ENCODE measurements at regions not wholly inside any gene's neighbourhood (a gene's known extent, or its start where the extent isn't known, plus 50 kb on each side); places are given as distances from the start of the nearest gene placed in this dataset.
"Not testable (repeated sequence)": the region's sequence is repeated elsewhere in the genome, so short reads cannot be mapped to it uniquely, and the experiment has no call there.

DNA sequence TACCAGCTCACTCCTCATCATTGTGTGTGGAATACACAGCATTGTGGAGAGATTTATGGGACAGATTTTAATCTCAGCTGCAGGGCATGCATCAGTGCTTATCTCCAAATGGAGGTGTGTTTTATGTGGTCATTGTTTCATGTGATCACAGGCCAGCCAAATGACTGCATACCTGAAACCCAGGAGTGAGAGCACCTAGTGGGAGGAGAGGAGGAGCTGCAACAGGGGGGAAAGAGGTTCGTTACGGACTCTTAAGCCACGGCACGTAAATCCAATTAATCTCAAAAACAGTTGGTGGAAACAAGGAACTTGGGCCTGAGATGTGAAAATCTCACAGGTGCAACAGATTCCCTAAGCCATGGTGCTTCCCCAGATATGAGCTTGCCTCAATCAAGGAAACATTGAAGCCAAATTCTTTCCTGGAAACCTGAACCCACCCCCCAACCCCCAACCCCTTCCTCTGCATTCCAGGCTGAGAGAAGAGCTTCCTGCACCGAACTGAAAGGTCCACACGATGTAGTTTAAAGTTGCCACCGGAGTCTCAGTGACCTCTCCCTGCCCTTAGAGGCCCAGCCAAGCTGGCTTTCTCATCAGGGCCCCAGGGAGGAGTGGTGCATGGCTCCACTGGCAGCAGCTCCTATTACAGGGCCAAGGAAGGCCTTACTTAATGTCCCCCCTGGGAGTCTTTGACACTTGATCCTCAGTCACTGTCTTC, 167.4 kb downstream of the C1D start:
- DNase-seq (ENCODE audit: low read depth in 4 of 4, low spot score in 1 of 4) = no peak

DNA sequence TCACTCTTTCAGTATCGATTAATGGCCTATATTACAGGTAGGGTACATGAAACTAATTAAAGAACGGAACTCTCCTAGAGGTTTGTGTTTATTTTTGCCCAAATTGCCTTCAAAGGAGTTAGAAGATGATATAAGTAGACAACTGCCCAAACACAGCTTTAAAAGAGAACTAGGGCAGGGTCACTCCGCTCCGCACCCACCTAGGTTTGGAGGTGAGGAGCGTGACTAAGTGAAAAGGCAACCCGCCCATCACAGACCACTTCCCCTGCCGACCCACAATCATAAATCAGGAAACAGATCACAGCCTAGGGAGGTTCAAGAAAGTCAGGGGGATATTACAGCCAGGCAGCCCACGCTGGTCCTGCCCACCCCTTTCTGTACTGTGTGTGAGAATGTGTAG, 166.7 kb downstream of the C1D start:
- no peak for DNase-seq (ENCODE audit: low read depth in 4 of 4, low spot score in 1 of 4)

DNA sequence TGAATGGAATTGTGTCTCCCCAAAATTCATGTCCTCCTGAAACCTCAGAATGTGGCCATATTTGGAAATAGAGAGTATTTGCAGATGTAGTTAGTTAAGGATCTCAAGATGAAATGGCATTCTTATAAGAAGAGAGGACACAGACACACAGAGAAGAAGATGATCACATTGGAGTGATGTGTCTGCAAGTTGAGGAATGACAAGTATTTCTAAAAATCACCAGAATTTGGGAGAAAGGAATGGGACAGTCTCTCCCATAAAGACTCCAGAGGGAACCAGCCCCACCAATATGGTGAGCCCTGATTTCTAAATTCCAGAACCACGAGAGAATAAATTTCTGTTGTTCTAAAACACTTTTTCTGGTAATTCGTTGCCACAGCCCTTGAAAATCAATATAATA, 166.3 kb downstream of the C1D start:
- DNase-seq (ENCODE audit: low read depth in 4 of 4, low spot score in 1 of 4) = no peak

DNA sequence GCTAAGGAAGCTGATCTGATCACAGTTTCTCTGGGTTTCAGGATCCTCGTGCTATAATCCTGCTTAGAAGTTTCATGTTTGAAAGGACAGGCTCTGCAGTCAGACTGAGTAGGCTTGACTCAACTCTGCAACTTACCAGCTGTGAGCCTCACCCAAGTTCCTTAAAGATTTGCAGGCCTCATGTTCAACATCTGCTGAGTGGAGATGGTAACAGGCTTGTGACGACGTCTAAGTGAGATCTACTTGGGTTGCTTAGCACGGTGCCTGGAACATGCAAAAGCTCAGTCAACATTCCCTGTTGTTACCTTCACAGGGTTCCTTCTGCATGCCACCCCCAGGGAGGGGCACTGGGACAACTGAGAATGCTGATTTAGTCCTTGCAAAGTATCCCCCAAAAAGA, 164.2 kb downstream of the C1D start:
- DNase-seq (ENCODE audit: low read depth in 4 of 4, low spot score in 1 of 4) = no peak

DNA sequence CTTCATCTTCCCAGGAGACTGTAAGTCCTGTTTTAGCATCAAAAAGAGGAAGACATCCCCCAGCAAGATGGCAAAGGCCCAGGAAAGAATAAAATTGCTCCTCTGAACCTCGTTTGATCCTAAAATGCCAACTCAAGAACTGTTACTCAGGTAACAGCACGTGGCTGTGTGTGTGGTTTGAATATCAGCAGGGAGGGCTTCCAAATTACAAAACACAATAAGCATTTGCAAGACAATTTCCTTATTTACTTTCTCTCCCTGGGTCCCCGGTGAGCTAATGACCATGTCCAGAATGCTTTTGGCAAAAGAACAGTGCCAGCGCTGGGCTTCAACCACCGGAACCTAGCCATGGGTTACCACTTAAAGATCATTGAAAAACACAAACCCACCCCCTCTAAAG, 163.6 kb downstream of the C1D start:
- no peak for DNase-seq (ENCODE audit: low read depth in 4 of 4, low spot score in 1 of 4)

DNA sequence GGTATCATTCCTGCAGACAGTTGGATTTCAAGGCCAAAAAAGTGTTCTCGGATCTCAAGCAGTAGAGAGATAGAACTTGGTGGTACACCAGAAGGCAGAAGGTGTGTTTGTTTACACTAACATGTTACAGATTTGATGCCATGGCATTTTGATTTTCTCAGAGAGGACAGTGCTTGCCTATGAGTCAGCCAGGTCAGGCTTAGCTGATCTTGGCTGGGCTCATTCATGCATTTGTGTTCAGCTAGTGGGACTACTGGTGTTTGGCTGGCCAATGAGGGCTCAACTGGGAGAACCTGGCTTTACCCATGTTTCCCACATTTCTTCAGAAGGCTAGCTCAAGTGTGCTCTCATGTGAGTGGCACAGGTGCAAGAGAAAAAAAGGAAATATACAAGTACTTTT, 162.0 kb downstream of the C1D start:
- DNase-seq (ENCODE audit: low read depth in 4 of 4, low spot score in 1 of 4) = no peak

DNA sequence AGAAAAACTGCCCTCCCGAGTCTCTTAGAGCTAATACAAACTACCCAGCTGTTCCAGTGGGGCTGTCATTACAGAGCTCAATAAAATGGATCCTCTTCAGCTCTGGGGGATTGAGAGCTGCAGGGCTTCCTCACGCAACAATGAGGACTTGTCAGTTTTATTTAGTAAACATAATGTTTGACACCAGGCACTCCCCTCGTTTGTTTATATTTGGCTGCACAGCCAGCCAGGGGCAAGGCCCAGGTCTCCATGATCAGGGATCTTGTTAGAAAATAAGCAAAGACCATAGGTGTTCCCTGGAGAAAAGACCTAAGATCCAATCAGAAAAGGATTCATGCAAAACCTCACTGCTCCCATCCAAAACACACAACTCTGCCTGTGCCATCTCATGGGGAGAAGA, 158.2 kb downstream of the C1D start:
- no peak for DNase-seq (ENCODE audit: low read depth in 4 of 4, low spot score in 1 of 4)

DNA sequence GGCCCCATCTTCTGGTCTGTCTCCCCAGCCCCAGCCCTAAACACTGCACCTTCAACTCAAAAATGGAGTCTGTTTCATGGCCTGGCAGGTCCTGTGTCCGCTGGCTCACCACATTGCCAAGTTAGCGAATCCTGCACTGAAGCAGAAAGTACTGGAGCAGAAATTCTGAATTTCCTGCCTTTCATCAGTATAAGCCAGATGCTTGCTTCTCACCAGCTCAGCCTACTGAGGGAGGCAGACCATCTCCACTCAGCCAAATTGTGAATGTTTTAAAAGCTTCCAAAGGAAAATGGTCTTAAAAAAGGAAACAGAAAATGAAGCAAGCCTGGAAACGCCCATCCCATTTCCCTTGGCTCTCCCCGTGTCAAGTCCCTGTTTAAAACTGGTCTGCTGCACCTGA, 157.8 kb downstream of the C1D start:
- no peak for DNase-seq (ENCODE audit: low read depth in 4 of 4, low spot score in 1 of 4)

DNA sequence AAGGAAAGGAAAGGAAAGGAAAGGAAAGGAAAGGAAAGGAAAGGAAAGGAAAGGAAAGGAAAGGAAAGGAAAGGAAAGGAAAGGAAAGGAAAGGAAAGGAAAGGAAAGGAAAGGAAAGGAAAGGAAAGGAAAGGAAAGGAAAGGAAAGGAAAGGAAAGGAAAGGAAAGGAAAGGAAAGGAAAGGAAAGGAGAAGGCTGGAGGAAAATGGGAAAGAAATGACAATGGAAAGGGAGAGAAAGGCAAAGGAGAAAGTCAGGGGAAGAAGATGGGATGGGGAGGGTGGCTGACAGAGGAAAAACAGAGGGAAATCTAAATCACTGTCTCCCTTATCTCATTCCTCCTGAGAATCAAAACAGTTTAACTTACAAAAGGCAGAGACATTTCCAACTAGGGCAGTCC, 156.3 kb downstream of the C1D start:
- not testable (repeated sequence) for DNase-seq (ENCODE audit: low read depth in 4 of 4, low spot score in 1 of 4)

DNA sequence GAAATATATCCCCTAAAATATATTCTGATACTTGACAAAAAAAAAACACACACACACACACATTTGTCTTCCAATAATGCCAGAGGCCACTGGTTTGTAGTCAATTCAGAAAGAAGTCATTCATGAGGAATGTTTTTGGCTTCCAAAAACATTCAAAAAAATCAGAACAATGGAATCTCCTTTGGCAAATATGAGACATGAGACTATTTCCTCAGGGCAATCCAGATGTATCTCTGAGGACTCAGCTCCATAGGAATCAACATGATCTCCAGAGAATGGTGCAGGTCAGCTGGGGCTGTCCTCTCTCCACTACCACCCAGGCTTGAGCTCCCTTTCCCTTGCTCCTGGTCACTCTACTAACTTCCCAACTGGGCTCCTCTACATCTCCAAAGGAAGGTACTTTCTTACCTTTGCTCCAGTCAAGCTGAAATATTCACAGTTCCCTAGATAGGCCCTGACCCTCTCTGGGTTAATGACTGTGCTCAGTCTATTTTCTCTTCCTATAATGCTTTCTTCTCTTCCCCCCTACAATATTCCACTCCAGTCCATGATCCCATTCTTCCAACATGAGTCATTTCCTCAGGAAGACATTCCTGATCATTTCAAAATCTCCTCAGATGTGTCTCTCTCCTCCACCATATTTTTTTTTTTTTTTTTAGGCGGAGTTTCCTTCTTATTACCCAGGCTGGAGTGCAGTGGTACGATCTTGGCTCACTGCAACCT, 145.3 kb downstream of the C1D start:
- DNase-seq (ENCODE audit: low read depth in 4 of 4, low spot score in 1 of 4) = no peak

DNA sequence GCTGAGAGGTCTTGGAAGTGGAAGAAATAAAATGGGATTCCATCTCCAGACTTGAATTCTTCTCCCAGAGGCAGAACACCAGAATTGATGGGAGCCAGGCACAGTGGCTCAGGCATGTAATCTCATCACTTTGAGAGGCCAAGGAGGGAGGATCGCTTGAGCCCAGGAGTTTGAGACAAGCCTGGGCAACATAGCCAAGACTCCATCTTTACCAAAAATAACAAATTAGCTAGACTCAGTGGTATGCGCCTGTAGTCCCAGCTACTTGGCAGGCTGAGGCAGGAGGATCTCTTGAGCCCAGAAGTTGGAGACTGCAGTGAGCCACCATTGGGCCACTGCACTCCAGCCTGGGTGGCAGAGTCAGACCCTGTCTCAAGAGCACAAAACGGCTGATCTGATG, 144.3 kb downstream of the C1D start:
- no peak for DNase-seq (ENCODE audit: low read depth in 4 of 4, low spot score in 1 of 4)

DNA sequence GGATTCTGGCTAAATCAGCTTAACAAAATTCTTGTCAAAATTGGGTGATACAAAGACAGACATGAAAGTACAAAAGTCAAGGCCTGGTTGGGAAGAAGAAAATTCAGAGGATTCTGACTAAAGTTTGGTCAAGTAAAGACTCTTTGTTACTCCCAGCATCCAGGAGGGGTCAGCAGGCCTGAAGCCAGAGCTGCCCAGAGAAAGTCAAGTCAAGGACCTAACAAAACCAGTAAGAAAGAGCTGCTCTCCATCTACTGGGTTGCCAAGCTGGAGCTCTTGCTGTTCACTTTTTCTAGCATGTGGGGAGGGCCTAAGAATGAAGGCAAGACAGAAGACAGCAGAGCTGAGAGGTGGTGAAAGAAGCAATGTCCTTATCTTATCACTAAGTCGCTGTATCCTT, 143.3 kb downstream of the C1D start:
- no peak for DNase-seq (ENCODE audit: low read depth in 4 of 4, low spot score in 1 of 4)

DNA sequence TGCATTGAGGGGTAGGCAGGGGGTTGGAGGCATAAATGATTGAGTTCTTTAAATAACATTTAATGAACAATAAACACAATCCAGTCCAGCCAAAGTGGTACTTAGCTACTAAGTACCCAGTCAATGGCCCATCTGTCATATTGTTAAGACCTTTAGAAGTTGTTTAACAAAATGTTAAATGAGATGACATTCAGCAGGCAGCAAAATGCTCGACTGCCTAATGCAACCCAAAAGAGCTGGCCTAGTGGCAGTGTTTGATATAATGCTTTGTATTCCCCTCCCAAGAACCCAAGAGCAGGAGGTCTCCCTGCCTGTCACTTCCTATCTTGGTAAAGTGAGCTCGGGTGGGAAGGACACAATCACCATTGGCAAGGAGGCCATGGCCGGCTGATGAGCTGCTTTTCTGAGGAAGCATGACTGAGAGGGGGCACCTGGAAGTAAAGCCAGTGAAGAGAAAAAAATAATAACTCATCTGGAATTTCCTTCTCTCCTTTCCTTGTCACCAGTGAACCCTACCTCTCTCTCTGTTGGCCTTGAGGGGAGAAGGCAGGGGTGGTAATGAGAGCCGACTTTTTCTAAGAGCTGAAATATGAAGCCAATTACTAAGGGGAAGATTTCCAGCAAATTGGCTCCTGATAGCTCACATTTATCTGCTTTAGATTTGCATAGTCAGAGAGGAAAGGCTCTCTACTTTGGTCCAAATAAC, 140.6 kb downstream of the C1D start:
- DNase-seq (ENCODE audit: low read depth in 4 of 4, low spot score in 1 of 4) = no peak

DNA sequence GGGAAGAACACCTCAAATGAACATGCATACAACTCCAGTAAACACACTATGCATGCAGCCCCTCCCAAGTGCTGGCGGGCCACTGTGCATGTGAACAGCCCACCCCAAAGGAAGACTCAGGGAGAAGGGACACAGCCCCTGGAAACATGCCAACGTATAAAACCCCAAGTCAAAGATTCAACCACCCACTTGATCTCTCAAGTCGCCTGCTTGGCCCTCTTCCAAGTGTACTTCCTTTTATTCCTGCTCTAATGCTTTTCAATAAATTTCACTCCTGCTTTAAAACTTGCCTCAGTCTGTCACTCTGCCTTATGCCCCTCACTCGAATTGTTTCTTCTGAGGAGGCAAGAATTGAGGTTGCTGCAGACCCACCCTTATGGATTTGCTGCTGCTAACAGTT, 139.1 kb downstream of the C1D start:
- DNase-seq (ENCODE audit: low read depth in 4 of 4, low spot score in 1 of 4) = no peak

DNA sequence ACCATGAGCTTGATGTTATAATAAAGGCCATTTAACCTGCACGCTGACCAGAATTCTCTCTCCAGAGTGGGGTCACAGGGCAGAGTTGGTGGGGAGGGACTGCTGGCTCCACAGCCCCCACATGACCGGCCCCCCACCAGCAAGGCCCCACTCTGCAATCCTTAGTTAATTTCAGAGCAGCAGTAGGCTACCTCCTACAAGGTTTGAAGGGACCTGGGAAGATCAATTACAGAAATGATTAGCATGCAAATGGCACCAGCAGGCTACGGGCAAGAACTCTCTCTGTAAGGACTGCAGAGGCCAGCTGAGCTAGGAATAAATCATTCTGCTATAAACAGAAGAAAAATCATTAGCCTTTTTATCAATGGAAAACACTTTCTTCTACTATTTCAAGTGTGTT, 135.3 kb downstream of the C1D start:
- DNase-seq (ENCODE audit: low read depth in 4 of 4, low spot score in 1 of 4) = no peak

DNA sequence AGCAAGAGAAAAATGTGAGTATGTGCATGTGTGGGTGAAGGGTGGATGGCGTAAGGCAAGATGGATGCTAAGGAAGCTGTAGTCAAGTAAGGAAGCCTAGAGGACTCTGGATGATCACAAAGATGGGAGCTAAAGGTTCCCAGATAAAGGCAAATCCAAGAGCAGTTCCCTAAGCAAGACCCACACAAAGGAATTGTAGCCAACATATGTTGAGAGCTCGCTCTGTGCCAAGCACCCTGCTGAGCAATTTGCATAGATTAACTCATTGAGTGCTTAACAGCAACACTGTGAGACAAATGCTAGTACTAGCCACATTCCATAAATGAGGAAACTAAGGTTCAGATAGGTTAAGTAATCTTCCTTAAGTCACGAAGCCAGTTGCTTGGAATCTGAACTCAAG, 132.6 kb downstream of the C1D start:
- no peak for DNase-seq (ENCODE audit: low read depth in 4 of 4, low spot score in 1 of 4)

DNA sequence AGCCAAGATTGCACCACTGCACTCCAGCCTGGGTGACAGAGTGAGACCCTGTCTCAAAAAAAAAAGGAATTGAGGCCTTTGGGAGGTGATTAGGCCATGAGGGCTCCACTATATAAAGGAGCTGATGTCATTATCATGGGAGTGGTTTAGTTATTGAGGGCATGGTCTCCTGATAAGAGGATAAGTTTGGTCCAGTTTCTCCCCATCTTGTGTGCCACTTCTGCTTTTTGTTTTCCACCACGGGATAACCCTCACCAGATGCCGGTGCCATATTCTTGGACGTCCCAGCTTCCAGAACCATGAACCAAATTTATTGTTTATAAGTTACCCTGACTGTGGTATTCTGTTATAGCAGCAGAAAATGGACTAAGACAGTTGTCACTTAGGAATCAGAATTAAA, 125.8 kb downstream of the C1D start:
- no peak for DNase-seq (ENCODE audit: low read depth in 4 of 4, low spot score in 1 of 4)

DNA sequence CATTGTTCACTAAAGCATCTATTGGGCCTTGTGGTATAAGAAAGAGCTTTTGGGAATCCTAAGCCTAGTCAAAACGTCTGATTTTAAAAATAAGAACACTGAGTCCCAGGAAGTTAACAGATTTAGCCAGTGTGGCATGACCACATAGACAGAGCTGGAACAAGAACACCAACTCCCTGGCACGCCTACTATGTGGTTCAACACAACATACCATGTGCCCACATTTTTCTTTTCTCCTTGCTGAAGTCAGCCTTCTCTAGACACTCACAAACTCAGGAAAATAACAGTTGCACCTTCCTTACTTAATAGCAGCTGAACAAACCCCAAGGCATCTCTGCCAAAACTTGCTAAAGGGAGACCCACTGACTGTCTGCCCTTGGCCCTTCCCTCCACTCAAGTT, 124.8 kb downstream of the C1D start:
- DNase-seq (ENCODE audit: low read depth in 4 of 4, low spot score in 1 of 4) = no peak

DNA sequence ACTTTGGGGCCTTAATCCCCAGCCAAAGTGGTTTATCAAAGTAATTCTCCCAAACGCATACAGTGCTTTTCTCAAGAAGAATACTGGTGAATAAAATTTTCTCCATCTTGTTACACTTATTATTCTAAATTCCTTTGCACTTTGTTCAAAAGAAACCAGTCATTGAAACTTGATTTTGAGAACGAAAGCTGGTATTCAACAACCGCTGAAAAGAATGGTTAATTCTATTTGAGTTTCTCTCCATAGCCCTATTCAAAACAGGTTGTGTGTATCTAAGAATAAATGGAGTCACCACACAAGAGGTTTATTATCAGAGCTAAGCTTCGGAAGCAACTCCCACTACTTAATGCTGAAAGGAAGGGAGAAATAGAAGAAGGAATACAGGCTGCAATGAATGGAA, 117.7 kb downstream of the C1D start:
- DNase-seq (ENCODE audit: low read depth in 4 of 4, low spot score in 1 of 4) = no peak

DNA sequence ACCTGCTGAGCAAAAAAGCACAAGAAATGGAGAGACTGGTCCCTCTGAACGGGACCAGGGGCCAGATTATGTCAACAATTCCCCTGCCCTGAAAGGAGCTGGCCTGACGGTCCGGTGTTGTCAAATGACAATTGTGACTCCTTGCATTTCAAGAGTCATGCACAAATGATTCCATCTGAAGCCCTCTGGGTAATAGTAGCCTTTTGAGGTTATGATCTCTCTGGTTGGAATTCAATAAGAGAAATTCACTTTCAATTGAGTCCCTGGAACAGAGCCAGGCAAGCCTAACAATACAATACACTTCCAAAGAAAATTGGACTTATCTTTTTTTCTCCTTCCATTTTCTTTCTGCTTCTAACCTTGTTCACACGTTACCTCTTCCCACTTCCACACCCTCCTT, 116.9 kb downstream of the C1D start:
- DNase-seq (ENCODE audit: low read depth in 4 of 4, low spot score in 1 of 4) = no peak

DNA sequence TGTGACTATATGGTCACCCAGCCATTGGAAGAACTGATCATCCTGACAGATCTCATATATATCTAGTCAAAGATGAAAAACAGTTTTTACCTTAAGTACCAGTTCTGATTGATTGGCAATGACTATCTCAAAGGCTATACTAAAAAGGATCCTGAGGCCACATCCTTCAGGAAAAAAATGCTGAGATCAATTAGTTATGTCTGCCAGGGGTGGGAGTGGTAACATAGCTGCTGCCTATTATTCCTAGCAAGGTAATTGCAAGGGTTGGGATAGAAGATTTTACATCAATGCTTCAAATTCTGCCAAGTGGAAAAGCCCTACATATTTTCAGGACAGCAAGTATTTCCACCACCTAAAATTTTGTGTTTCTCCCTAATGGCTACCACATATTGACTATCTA, 114.7 kb downstream of the C1D start:
- no peak for DNase-seq (ENCODE audit: low read depth in 4 of 4, low spot score in 1 of 4)

DNA sequence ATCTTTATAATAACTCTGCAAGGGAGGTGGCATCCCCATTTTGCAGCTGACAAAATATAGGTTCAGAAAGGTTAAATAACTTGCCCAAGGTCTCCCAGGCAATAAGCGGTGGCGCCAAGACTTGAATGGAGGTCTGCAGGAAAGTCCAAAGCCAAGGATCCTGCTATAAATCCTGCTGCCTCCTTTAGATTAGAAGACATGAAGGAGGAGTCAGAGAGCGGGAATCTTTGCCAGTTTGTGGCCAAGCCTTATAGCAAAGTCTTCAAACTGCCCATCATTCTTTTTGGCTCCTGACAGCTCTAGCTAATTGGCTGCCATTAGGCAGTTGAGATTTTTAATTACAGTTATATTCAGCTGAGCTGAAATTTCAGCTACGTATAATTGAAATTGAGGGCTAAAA, 114.3 kb downstream of the C1D start:
- no peak for DNase-seq (ENCODE audit: low read depth in 4 of 4, low spot score in 1 of 4)

DNA sequence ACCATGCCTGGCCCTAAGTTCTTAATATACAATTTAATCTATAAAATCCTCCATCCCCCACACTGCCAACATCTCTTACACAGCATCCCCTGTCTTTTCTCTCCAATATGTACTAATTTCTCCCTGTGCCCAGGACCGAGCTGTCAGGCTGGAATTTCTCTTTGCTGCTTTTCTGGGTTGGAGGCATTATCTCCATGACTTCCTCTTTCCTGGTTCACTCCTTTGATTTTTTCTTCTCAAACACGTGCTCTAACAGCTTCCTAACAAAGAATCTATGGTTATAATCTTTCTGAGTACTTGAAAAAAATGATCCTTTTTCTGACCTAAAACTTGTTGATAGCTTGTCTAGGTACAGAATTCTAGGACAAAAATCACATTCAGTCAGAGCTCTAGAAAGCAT, 112.8 kb downstream of the C1D start:
- DNase-seq (ENCODE audit: low read depth in 4 of 4, low spot score in 1 of 4) = no peak
